Common myeloid progenitor, CD34-positive (primary cell): ENCODE measurements at regions not wholly inside any gene's neighbourhood (a gene's known extent, or its start where the extent isn't known, plus 50 kb on each side); places are given as distances from the start of the nearest gene placed in this dataset.

Experiments used
- CTCF ChIA-PET: fragments of 350-600 bp; sonication (Branson Sonifier 250); formaldehyde crosslinking; loops from one replicate; lab custom pipeline; 2021; ENCODE audit warnings: antibody characterized with exemption; lab: Charles Lee
- POLR2A ChIA-PET: fragments of 350-600 bp; sonication (Branson Sonifier 250); formaldehyde crosslinking; loops from one replicate; lab custom pipeline; 2021; ENCODE audit warnings: antibody characterized with exemption; lab: Charles Lee
- DNase-seq, 3 donors: peaks; one replicate each; pipeline versions ENCODE4 v3.0.0 to v3.0.0-alpha.2; 2013
- H3K27ac ChIP-seq, 2 experiments: 1 replicate in 1 of 2; 2 replicates in 1 of 2; pipeline ENCODE4 v1.7.0; 2013; ENCODE audit warnings: inconsistent platforms in 2 of 2, low read length in 2 of 2, mild to moderate bottlenecking in 2 of 2, low read depth in 1 of 2, moderate library complexity in 1 of 2; ENCODE audit not compliant: severe bottlenecking in 2 of 2, insufficient read depth in 1 of 2, poor library complexity in 1 of 2
- H3K27me3 ChIP-seq, 5 experiments: replicated peaks in 2 of 5; 1 replicate in 3 of 5; 2 replicates in 2 of 5; pipeline versions ENCODE4 v1.6.1 to v1.7.0; 2013; ENCODE audit warnings: low read length in 4 of 5, mild to moderate bottlenecking in 2 of 5, moderate library complexity in 2 of 5, inconsistent platforms in 1 of 5; ENCODE audit not compliant: insufficient read depth in 5 of 5, control insufficient read depth in 4 of 5
- H3K36me3 ChIP-seq, 4 experiments: 1 replicate in 2 of 4; 2 replicates in 2 of 4; pipeline versions ENCODE4 v1.6.1 to v1.7.0; 2013; ENCODE audit warnings: low read length in 3 of 4, control low read depth in 1 of 4, mild to moderate bottlenecking in 1 of 4; ENCODE audit not compliant: control insufficient read depth in 4 of 4, insufficient read depth in 4 of 4
- H3K4me1 ChIP-seq, 4 experiments: 1 replicate in 3 of 4; 2 replicates in 1 of 4; pipeline versions ENCODE4 v1.6.1 to v1.7.1; 2013; ENCODE audit warnings: low read length in 3 of 4, mild to moderate bottlenecking in 3 of 4, control low read depth in 1 of 4, inconsistent platforms in 1 of 4, moderate library complexity in 1 of 4; ENCODE audit not compliant: control insufficient read depth in 4 of 4, insufficient read depth in 4 of 4; ENCODE audit errors: control extremely low read depth in 1 of 4
- H3K4me3 ChIP-seq, 7 experiments: 1 replicate in 4 of 7; 2 replicates in 3 of 7; pipeline versions ENCODE4 v1.5.1 to v1.7.0; 2013; ENCODE audit warnings: mild to moderate bottlenecking in 7 of 7, low read length in 6 of 7, moderate library complexity in 6 of 7, inconsistent platforms in 2 of 7, low read depth in 2 of 7, control low read depth in 1 of 7; ENCODE audit not compliant: insufficient read depth in 4 of 7, control insufficient read depth in 1 of 7; ENCODE audit errors: extremely low read depth in 1 of 7
- H3K9me3 ChIP-seq, 5 experiments: 1 replicate in 4 of 5; 2 replicates in 1 of 5; pipeline versions ENCODE4 v1.6.1 to v1.7.1; 2013; ENCODE audit warnings: low read length in 4 of 5, mild to moderate bottlenecking in 2 of 5, inconsistent platforms in 1 of 5, low read depth in 1 of 5, moderate library complexity in 1 of 5; ENCODE audit not compliant: control insufficient read depth in 4 of 5, insufficient read depth in 2 of 5; ENCODE audit errors: control extremely low read depth in 1 of 5
- WGBS: methylation state at CpG from one replicate; pipeline ENCODE4 v1.1.5; 2013; ENCODE audit not compliant: insufficient coverage; 5-methylcytosine and 5-hydroxymethylcytosine counted together

GRCh38 chr2:39875182-39875913, 96.3 kb upstream of the THUMPD2 start:
- Histone ChIP-seq H3K27me3 (no peaks in the 10 kb centered on the region), H3K27ac (no peak overlapping the region), H3K9me3 (peaks cover 0 to 4% (median 0%) of the 10 kb centered on the region in 5 experiments), H3K4me1 (no peaks in the 10 kb centered on the region), H3K4me3 (no peak overlapping the region), H3K36me3 (no peaks in the 10 kb centered on the region)
- CTCF ChIA-PET, result interaction anchor here (1.0 to 1.5 kb wide), 2 partner anchors 14 to 1823 kb away, joined by 3 read pairs; no protein-coding TSS in a partner anchor
- POLR2A ChIA-PET, result no interaction called here
- no peak for DNase-seq
- WGBS, result 93% methylated on average over 4 of the region's 5 CpGs

- WGBS, result no CpG with 5 or more reads among the region's 4 CpGs
- Histone ChIP-seq H3K27ac (no peak overlapping the region), H3K4me3 (no peak overlapping the region), H3K4me1 (no peaks in the 10 kb centered on the region), H3K36me3 (no peaks in the 10 kb centered on the region), H3K9me3 (peaks cover 0 to 3% (median 0%) of the 10 kb centered on the region in 5 experiments), H3K27me3 (no peaks in the 10 kb centered on the region)
- ChIA-PET CTCF (no interaction called here), POLR2A (no interaction called here)
- DNase-seq, result no peak
These were observed 95.2 kb upstream of the THUMPD2 start for GRCh38 chr2:39874236-39874635.

GRCh38 chr2:39873586-39873985, 94.5 kb upstream of the THUMPD2 start:
- DNase-seq, result no peak
- ChIA-PET CTCF (no interaction called here), POLR2A (no interaction called here)
- H3K9me3 ChIP-seq, result no peaks in the 10 kb centered on the region
- H3K4me1 ChIP-seq, result no peaks in the 10 kb centered on the region
- H3K27ac ChIP-seq, result no peak overlapping the region
- H3K27me3 ChIP-seq, result no peaks in the 10 kb centered on the region
- no peak overlapping the region for H3K4me3 ChIP-seq
- no peaks in the 10 kb centered on the region for H3K36me3 ChIP-seq
- 100% methylated on average over 1 of the region's 3 CpGs for WGBS

- H3K36me3 ChIP-seq, result no peaks in the 10 kb centered on the region
- no peaks in the 10 kb centered on the region for H3K27me3 ChIP-seq
- CTCF ChIA-PET, result no interaction called here
- no peaks in the 10 kb centered on the region for H3K9me3 ChIP-seq
- no peak for DNase-seq
- H3K4me1 ChIP-seq, result no peaks in the 10 kb centered on the region
- no peak overlapping the region for H3K27ac ChIP-seq
- WGBS, result no CpG with 5 or more reads among the region's 2 CpGs
- POLR2A ChIA-PET, result no interaction called here
- H3K4me3 ChIP-seq, result no peak overlapping the region
These were observed 93.7 kb upstream of the THUMPD2 start for GRCh38 chr2:39872748-39873147.

- no peak overlapping the region for H3K4me3 ChIP-seq
- no peaks in the 10 kb centered on the region for H3K27me3 ChIP-seq
- H3K27ac ChIP-seq, result no peak overlapping the region
- no peak for DNase-seq
- H3K36me3 ChIP-seq, result no peaks in the 10 kb centered on the region
- H3K4me1 ChIP-seq, result no peaks in the 10 kb centered on the region
- H3K9me3 ChIP-seq, result no peaks in the 10 kb centered on the region
- ChIA-PET POLR2A (no interaction called here), CTCF (no interaction called here)
- WGBS, result 84% methylated on average over 7 of the region's 7 CpGs
These were observed 92.3 kb upstream of the THUMPD2 start for GRCh38 chr2:39871291-39871761.

GRCh38 chr2:39870871-39871270, 91.8 kb upstream of the THUMPD2 start:
- WGBS, result 96% methylated on average over 3 of the region's 3 CpGs
- Histone ChIP-seq H3K4me1 (no peaks in the 10 kb centered on the region), H3K27ac (no peak overlapping the region), H3K9me3 (no peaks in the 10 kb centered on the region), H3K36me3 (no peaks in the 10 kb centered on the region), H3K27me3 (no peaks in the 10 kb centered on the region), H3K4me3 (no peak overlapping the region)
- ChIA-PET CTCF (no interaction called here), POLR2A (no interaction called here)
- DNase-seq, result no peak

GRCh38 chr2:39867268-39867667, 88.2 kb upstream of the THUMPD2 start:
- 100% methylated on average over 5 of the region's 5 CpGs for WGBS
- CTCF ChIA-PET, result no interaction called here
- POLR2A ChIA-PET, result no interaction called here

More at GRCh38 chr2:39867268-39867667, 88.2 kb upstream of the THUMPD2 start:
- Histone ChIP-seq H3K27me3 (no peaks in the 10 kb centered on the region), H3K9me3 (peaks cover 0 to 7% (median 0%) of the 10 kb centered on the region in 5 experiments), H3K4me3 (no peak overlapping the region), H3K4me1 (no peaks in the 10 kb centered on the region), H3K27ac (no peak overlapping the region), H3K36me3 (no peaks in the 10 kb centered on the region)
- no peak for DNase-seq
